ENCODE measurements at regions not wholly inside any gene's neighbourhood (a gene's known extent, or its start where the extent isn't known, plus 50 kb on each side); places are given as distances from the start of the nearest gene placed in this dataset.

- DNase-seq (ENCODE audit: low spot score in 2 of 2): no peak
- Histone ChIP-seq H3K4me1 (peaks cover 11% of the 10 kb centered on the region), H3K4me3 (peak overlapping the region; percentile 25), H3K27me3 (no peaks in the 10 kb centered on the region), H3K9me3 (no peaks in the 10 kb centered on the region), H3K36me3 (no peaks in the 10 kb centered on the region), H3K27ac (no peak overlapping the region)
- WGBS: 21% methylated on average over 20 of the region's 20 CpGs
- no peak for TF ChIP-seq POLR2A (IDR thresholded peaks at IDR 0.05)
- TF ChIP-seq CTCF (IDR thresholded peaks at IDR 0.05): no peak
These were observed 381.8 kb upstream of the SMIM21 start for GRCh38 chr18:75809151-75809925.

GRCh38 chr18:75805265-75805664, 377.8 kb upstream of the SMIM21 start:
- Histone ChIP-seq H3K27ac (no peak overlapping the region), H3K4me1 (peaks cover 11% of the 10 kb centered on the region), H3K27me3 (no peaks in the 10 kb centered on the region), H3K9me3 (no peaks in the 10 kb centered on the region), H3K36me3 (no peaks in the 10 kb centered on the region), H3K4me3 (no peak overlapping the region)
- no peak for DNase-seq (ENCODE audit: low spot score in 2 of 2)
- WGBS: 83% methylated on average over 3 of the region's 3 CpGs
- TF ChIP-seq EP300 (IDR thresholded peaks at IDR 0.05) (no peak), POLR2A (IDR thresholded peaks at IDR 0.05) (no peak), POLR2AphosphoS5 (IDR thresholded peaks at IDR 0.05) (no peak), CTCF (IDR thresholded peaks at IDR 0.05) (no peak)

GRCh38 chr18:75802681-75803080, 375.2 kb upstream of the SMIM21 start:
- Histone ChIP-seq H3K9me3 (no peaks in the 10 kb centered on the region), H3K36me3 (no peaks in the 10 kb centered on the region), H3K4me1 (no peaks in the 10 kb centered on the region), H3K27me3 (no peaks in the 10 kb centered on the region), H3K4me3 (no peak overlapping the region), H3K27ac (no peak overlapping the region)
- no peak for TF ChIP-seq EP300 (IDR thresholded peaks at IDR 0.05)
- no peak for TF ChIP-seq POLR2AphosphoS5 (IDR thresholded peaks at IDR 0.05)
- TF ChIP-seq POLR2A (IDR thresholded peaks at IDR 0.05): no peak
- no peak for TF ChIP-seq CTCF (IDR thresholded peaks at IDR 0.05)
- WGBS: 84% methylated on average over 5 of the region's 5 CpGs
- DNase-seq (ENCODE audit: low spot score in 2 of 2): no peak

- Histone ChIP-seq H3K36me3 (no peaks in the 10 kb centered on the region), H3K4me3 (no peak overlapping the region), H3K4me1 (no peaks in the 10 kb centered on the region), H3K27me3 (no peaks in the 10 kb centered on the region), H3K9me3 (no peaks in the 10 kb centered on the region), H3K27ac (no peak overlapping the region)
- TF ChIP-seq POLR2A (IDR thresholded peaks at IDR 0.05): no peak
- no peak for TF ChIP-seq POLR2AphosphoS5 (IDR thresholded peaks at IDR 0.05)
- no peak for TF ChIP-seq EP300 (IDR thresholded peaks at IDR 0.05)
- 93% methylated on average over 12 of the region's 12 CpGs for WGBS
- no peak for DNase-seq (ENCODE audit: low spot score in 2 of 2)
These were observed 373.7 kb upstream of the SMIM21 start for GRCh38 chr18:75801178-75801577.

- WGBS: 84% methylated on average over 6 of the region's 6 CpGs
- Histone ChIP-seq H3K27ac (no peak overlapping the region), H3K27me3 (no peaks in the 10 kb centered on the region), H3K4me3 (no peak overlapping the region), H3K9me3 (no peaks in the 10 kb centered on the region), H3K4me1 (no peaks in the 10 kb centered on the region), H3K36me3 (no peaks in the 10 kb centered on the region)
- no peak for DNase-seq (ENCODE audit: low spot score in 2 of 2)
- TF ChIP-seq POLR2AphosphoS5 (IDR thresholded peaks at IDR 0.05) (no peak), EP300 (IDR thresholded peaks at IDR 0.05) (no peak), POLR2A (IDR thresholded peaks at IDR 0.05) (no peak), CTCF (IDR thresholded peaks at IDR 0.05) (no peak)
These were observed 372.8 kb upstream of the SMIM21 start for GRCh38 chr18:75800331-75800648.

Measured in suprapubic skin (tissue), 4 donors.